NCI-H345 (cell line): ENCODE measurements at regions not wholly inside any gene's neighbourhood (a gene's known extent, or its start where the extent isn't known, plus 50 kb on each side); places are given as distances from the start of the nearest gene placed in this dataset.
"Not testable (repeated sequence)": the region's sequence is repeated elsewhere in the genome, so short reads cannot be mapped to it uniquely, and the experiment has no call there.

Experiments used
- DNase-seq: peaks from one replicate; lab custom pipeline; 2025; lab: John Stamatoyannopoulos, UW

- not testable (repeated sequence) for DNase-seq
These were observed 435.6 kb downstream of the RWDD3 start for GRCh38 chr1:95669638-95670037.

DNA sequence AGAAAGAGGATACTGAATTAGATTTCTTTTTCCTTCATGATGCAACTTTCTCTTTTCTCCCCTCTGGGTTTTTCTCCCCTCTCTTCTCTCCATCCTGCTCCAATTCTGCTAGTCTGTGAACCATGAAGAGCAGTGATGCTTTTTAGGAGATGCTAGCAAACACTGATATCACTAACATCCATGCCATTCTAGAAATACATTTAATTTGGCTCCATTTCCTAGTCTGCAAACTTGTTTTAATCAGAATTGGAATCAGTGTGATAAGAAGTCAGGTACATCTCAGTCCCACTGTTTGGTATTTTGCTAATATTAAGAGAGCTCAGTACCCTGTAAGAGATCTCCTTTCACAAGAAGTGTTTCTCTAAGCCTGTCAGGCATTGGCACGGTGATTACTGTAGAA is 437.1 kb downstream of the RWDD3 start:
- no peak for DNase-seq

GRCh38 chr1:95679262-95679661 is 445.3 kb downstream of the RWDD3 start:
- DNase-seq, result no peak

DNA sequence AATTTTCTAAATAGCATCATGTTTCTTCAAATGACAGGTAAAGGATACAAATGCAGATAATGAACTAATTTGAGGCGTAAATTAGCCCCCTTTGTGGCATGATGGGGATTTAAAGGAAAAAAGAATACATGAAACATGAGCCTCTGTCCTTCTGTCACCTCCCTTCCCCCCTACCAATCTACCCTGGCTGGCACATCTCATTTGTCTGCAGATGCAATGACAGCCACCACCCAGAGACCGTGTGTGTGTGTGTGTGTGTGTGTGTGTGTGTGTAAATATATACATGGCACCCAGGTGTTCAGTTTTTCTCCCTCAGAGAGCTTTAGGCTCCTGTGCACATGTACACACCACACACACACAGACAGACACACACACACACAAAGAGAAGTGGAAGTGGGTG is 451.1 kb downstream of the RWDD3 start:
- peak; percentile 9 for DNase-seq

GRCh38 chr1:95686217-95686616 is 452.2 kb downstream of the RWDD3 start:
- DNase-seq, result no peak

- no peak for DNase-seq
These were observed 465.3 kb downstream of the RWDD3 start for GRCh38 chr1:95699149-95699953.

DNA sequence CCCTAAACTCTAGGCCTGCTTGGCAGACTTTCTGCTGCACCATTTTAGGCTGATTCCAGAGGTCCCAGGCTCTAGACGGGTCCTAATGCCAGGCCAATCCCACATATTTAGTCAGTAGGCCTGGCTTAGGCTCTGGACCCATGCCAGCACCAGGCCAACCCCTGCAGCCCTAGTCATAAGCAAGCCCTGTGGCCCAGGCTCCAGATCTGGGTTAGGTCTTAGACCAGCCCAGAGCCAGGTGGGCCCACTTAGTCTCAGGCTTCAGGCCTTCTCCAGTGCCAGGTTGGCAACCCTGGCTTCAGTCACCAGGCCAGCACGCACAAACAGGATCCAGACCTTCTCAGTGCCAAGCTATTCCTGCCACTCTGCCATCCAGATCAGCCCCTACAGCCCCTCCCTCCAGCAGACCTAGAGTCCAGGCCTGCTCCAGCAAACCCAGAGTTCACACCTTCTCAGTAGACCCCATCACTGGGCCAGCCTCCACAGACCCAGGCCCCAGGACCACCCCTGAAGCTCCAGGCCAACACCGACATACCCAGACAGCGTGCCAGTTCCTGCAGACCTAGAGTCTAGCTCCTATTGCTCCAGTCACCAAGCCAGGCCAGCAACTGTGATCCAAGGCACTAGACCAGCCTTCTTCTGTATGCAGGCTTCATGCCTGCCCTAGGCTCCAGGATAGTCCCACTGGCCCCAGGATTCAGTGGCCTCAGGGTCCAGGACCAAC is 467.6 kb downstream of the RWDD3 start:
- DNase-seq, result no peak

GRCh38 chr1:95703046-95703445 is 469.0 kb downstream of the RWDD3 start:
- DNase-seq, result no peak

GRCh38 chr1:95716097-95716496 is 482.1 kb downstream of the RWDD3 start:
- no peak for DNase-seq

DNA sequence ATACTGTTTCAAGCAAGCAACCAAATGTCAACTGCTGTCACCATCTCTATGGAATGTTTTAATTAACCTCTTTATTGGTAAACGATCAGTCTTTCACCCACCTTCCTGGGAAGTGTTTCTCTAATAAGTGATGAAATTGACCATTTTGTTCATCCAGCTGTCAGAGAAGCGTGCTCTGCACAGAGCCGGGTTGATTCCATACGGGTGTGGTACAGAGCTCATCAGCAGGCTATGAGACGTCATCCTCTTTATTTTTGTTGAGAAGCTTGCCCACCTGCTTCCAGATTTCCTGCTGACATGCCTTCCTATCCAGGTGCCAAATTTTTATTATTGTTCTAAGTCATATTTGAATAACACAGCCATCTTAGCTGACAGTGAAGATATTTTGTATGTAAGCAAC is 482.5 kb downstream of the RWDD3 start:
- no peak for DNase-seq

GRCh38 chr1:95723346-95723745 is 489.3 kb downstream of the RWDD3 start:
- no peak for DNase-seq

- no peak for DNase-seq
These were observed 494.8 kb downstream of the RWDD3 start for GRCh38 chr1:95728841-95729240.

DNA sequence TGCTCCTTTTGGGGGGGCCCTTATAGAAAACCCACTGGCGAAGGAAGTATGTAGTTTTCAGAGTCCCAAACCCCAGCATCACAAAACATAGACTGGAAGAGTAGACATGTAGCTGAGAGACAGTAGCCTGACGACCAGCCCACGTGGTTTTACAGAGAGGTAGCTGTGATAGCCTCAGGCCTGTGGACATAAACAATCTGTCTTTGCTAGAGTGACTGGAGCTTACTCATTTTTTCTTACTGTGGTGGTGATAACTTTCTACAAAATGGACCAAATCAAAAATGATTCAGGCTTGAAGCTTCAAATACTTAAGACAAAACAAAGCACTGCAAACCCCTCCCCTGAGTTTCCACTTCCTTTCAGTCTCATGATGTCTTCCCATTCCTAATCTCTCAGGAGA is 497.0 kb downstream of the RWDD3 start:
- DNase-seq, result no peak

GRCh38 chr1:95731466-95731865 is 497.5 kb downstream of the RWDD3 start:
- no peak for DNase-seq

GRCh38 chr1:95733031-95733430 is 499.0 kb downstream of the RWDD3 start:
- DNase-seq, result no peak

DNA sequence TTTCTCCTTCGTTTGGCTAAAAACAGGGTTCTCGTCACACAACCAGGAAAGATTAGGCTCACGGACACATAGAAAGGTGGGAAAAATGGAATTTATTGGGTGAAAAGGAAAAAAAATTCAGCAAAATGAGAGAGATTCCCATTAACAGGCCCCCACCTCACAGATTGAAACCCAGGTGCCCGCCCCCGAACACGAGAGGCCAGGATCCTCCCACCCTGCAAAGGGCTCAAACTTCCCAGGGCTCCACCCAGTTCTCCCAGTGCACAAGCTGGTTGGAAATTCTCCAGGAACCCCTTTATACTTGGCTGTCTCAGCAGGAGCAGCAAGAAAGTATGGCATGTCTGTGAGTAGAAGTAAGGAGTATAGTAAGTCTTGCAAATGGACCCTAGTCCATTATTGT is 499.7 kb downstream of the RWDD3 start:
- DNase-seq, result no peak

GRCh38 chr1:95734560-95734959 is 500.6 kb downstream of the RWDD3 start:
- no peak for DNase-seq

DNA sequence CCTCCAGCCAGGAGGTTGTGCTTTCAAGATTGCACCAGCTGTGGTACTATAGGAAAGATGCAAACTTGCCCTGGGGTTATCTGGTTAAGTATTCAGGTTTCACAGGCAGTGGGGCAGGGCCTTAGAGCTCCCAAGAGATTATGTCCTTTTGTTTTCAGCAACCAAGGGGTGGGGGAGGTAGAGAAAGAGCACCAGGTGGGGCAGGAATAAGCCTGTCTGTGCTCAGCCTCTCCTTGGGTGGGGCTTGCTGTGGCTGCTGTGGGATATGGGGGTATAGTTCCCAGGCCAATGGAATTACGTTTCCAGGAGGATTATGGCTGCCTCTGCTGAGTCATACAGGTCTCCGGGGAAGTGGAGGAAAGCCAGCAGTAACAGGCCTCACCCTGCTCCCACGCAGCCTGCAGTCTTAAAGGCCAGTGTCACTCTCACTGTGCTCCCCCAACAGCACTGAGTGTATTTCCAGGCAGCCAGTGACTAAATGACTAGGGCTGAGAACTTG is 508.6 kb downstream of the RWDD3 start:
- peak; percentile 87 for DNase-seq

DNA sequence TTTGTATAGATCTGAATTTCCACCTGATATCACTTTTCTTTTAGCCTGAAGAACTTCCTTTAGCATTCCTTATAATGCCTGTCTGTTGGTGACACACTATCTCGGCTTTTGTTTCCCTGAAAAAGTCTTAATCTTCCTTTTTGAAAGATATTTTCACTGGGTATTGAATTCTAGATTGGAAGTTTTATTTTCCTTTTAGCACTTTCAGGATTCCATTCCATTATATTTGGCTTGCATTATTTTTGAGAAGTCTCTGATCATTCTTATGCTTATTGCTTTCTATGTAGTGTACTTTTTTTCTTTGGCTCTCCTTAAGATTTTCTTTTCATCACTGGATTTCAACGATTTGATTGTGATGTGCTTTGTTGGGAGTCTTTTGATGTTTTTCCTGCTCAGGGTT is 510.7 kb downstream of the RWDD3 start:
- DNase-seq, result no peak

- DNase-seq, result no peak
These were observed 518.7 kb downstream of the RWDD3 start for GRCh38 chr1:95752515-95753381.

GRCh38 chr1:95753382-95754016 is 519.5 kb downstream of the RWDD3 start:
- no peak for DNase-seq

- no peak for DNase-seq
These were observed 520.4 kb downstream of the RWDD3 start for GRCh38 chr1:95754412-95754811.
